ENCODE measurements at regions not wholly inside any gene's neighbourhood (a gene's known extent, or its start where the extent isn't known, plus 50 kb on each side); places are given as distances from the start of the nearest gene placed in this dataset.

DNA sequence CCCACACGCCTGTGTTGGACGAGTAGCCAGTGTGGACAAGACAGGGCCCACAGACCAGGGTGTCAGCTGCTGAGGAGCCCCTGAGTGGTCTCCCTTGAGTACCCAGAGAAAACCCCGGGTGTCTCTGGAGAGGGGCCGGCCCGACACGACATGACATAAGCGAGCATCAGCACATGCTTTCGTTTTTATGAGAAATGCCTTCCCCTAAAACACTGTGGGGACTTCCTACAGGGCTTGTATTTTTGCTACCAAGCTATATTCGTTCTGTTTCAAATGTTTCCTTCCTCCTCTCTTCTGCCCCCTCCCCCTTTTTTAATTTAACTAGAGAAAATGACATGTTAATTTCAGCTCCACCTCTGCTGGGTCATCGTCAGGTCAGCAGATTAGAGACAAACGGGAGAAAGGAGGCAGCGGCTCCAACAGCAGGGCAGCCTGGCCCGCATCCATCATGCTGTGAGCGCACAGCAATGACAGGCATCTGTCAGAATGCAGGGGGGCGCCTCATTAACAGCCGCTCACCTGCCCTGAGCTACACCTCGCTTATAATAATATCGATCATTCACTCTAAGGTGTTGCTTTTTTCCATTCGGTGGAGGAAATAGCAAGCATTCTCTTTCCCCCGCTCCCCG lies 286.2 kb downstream of the ZNF516 start:
- TF ChIP-seq, protein P1, sequence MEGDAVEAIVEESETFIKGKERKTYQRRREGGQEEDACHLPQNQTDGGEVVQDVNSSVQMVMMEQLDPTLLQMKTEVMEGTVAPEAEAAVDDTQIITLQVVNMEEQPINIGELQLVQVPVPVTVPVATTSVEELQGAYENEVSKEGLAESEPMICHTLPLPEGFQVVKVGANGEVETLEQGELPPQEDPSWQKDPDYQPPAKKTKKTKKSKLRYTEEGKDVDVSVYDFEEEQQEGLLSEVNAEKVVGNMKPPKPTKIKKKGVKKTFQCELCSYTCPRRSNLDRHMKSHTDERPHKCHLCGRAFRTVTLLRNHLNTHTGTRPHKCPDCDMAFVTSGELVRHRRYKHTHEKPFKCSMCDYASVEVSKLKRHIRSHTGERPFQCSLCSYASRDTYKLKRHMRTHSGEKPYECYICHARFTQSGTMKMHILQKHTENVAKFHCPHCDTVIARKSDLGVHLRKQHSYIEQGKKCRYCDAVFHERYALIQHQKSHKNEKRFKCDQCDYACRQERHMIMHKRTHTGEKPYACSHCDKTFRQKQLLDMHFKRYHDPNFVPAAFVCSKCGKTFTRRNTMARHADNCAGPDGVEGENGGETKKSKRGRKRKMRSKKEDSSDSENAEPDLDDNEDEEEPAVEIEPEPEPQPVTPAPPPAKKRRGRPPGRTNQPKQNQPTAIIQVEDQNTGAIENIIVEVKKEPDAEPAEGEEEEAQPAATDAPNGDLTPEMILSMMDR (IDR thresholded peaks at IDR 0.05): no peak
- TF ChIP-seq POLR2A (IDR thresholded peaks at IDR 0.05): no peak
